ENCODE measurements at regions not wholly inside any gene's neighbourhood (a gene's known extent, or its start where the extent isn't known, plus 50 kb on each side); places are given as distances from the start of the nearest gene placed in this dataset.

DNA sequence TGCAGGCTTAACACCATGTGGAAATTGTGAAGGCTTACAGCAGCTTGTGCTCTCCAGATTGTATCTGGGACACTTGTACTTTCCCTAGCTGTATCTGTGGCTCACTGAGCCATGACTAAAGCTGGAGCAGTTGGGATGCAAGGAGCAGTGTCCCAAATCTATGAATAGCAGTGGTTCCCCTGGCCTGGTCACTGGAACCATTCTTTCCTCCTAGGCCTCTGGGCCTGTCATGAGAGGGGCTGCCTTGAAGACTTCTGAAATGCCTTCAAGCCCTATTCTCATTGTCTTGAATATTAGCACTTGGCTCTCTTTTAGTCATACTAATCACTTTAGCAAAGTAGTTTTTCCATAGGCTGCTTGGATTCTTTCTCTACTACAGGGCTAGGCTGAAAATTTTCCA lies 186.8 kb upstream of the LRATD1 start:
- Histone ChIP-seq H3K27me3 (no peaks in the 10 kb centered on the region), H3K27ac (no peak overlapping the region), H3K4me1 (no peaks in the 10 kb centered on the region), H3K4me3 (no peak overlapping the region), H3K9me3 (peaks cover 10% of the 10 kb centered on the region), H3K36me3 (no peaks in the 10 kb centered on the region)
- no peak for DNase-seq (ENCODE audit: low spot score in 2 of 2)
- TF ChIP-seq POLR2AphosphoS5 (IDR thresholded peaks at IDR 0.05) (no peak), EP300 (IDR thresholded peaks at IDR 0.05) (no peak), POLR2A (IDR thresholded peaks at IDR 0.05) (no peak)
- TF ChIP-seq, protein P1, sequence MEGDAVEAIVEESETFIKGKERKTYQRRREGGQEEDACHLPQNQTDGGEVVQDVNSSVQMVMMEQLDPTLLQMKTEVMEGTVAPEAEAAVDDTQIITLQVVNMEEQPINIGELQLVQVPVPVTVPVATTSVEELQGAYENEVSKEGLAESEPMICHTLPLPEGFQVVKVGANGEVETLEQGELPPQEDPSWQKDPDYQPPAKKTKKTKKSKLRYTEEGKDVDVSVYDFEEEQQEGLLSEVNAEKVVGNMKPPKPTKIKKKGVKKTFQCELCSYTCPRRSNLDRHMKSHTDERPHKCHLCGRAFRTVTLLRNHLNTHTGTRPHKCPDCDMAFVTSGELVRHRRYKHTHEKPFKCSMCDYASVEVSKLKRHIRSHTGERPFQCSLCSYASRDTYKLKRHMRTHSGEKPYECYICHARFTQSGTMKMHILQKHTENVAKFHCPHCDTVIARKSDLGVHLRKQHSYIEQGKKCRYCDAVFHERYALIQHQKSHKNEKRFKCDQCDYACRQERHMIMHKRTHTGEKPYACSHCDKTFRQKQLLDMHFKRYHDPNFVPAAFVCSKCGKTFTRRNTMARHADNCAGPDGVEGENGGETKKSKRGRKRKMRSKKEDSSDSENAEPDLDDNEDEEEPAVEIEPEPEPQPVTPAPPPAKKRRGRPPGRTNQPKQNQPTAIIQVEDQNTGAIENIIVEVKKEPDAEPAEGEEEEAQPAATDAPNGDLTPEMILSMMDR (IDR thresholded peaks at IDR 0.05): no peak

DNA sequence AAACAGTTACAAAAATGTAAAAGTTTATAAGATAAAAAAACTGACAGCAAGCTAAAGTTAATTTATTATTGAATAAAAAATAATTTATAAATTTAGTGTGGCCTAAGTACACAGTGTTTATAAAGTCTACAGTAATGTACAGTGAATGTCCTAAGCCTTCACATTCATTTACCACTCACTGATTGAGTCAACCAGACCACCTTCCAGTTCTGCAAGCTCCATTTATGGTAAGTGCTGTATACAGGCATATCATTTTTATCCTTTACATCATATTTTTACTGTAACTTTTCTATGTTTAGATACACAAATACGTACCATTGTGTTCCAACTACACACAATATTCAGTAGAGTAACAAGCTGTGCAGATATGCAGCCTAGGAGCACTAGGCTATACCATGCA lies 184.2 kb upstream of the LRATD1 start:
- DNase-seq (ENCODE audit: low spot score in 2 of 2): no peak
- no peak overlapping the region for H3K27ac ChIP-seq
- 71% methylated on average over 1 of the region's 1 CpG for WGBS
- H3K4me3 ChIP-seq: no peak overlapping the region
- no peaks in the 10 kb centered on the region for H3K27me3 ChIP-seq
- H3K4me1 ChIP-seq: no peaks in the 10 kb centered on the region
- no peak for TF ChIP-seq POLR2A (IDR thresholded peaks at IDR 0.05)
- TF ChIP-seq POLR2AphosphoS5 (IDR thresholded peaks at IDR 0.05): no peak
- TF ChIP-seq EP300 (IDR thresholded peaks at IDR 0.05): no peak
- TF ChIP-seq, protein P1 (IDR thresholded peaks at IDR 0.05): no peak
- H3K36me3 ChIP-seq: no peaks in the 10 kb centered on the region
- H3K9me3 ChIP-seq: peaks cover 10% of the 10 kb centered on the region

DNA sequence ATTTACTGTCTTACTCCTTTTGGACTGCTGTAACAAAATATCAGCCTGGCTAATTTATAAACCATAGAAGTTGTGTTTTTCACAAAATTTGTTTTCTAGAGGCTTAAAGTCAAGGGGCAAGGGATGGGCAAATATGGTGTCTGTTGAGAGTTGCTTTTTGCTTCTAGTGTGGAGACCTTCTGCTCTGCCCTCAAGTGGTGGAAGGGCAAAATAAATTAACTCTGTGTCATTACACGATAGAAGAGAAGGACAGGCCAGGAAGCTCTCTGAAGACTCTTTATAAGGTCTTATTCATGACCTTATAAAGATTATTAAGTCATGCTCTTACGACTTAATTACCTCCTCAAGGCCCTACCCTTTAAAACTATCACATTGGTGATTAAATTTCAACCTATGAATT lies 181.2 kb upstream of the LRATD1 start:
- Histone ChIP-seq H3K36me3 (no peaks in the 10 kb centered on the region), H3K27me3 (no peaks in the 10 kb centered on the region), H3K4me1 (no peaks in the 10 kb centered on the region), H3K4me3 (no peak overlapping the region), H3K9me3 (no peaks in the 10 kb centered on the region), H3K27ac (no peak overlapping the region)
- no peak for TF ChIP-seq EP300 (IDR thresholded peaks at IDR 0.05)
- no peak for TF ChIP-seq POLR2AphosphoS5 (IDR thresholded peaks at IDR 0.05)
- no peak for TF ChIP-seq POLR2A (IDR thresholded peaks at IDR 0.05)
- TF ChIP-seq, protein P1 (IDR thresholded peaks at IDR 0.05): no peak
- DNase-seq (ENCODE audit: low spot score in 2 of 2): no peak
- 76% methylated on average over 2 of the region's 2 CpGs for WGBS

DNA sequence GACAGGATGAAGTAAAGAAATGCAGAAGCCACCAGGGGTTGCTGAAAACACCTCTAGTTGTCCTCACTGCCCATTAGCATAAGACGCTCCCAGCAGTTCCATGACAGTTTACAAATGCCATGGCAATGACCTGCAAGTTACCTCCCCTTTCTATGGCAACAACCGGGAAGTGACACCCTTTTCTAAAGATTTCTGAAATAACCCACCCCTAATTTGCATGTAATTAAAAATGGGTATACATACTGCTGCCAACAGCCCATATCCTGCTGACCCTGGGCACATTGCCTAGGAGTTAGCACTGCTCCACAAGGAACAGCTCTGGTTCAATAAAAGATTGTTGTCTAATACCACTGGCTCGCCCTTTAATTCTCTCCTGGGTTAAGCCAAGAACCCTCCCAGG lies 178.3 kb upstream of the LRATD1 start:
- no peaks in the 10 kb centered on the region for H3K36me3 ChIP-seq
- no peak overlapping the region for H3K27ac ChIP-seq
- H3K4me1 ChIP-seq: no peaks in the 10 kb centered on the region
- H3K4me3 ChIP-seq: no peak overlapping the region
- TF ChIP-seq, protein P1 (IDR thresholded peaks at IDR 0.05): no peak
- TF ChIP-seq POLR2A (IDR thresholded peaks at IDR 0.05) (no peak), EP300 (IDR thresholded peaks at IDR 0.05) (no peak), POLR2AphosphoS5 (IDR thresholded peaks at IDR 0.05) (no peak)
- no peaks in the 10 kb centered on the region for H3K9me3 ChIP-seq
- WGBS: 65% methylated on average over 3 of the region's 3 CpGs
- DNase-seq (ENCODE audit: low spot score in 2 of 2): no peak
- H3K27me3 ChIP-seq: no peaks in the 10 kb centered on the region

DNA sequence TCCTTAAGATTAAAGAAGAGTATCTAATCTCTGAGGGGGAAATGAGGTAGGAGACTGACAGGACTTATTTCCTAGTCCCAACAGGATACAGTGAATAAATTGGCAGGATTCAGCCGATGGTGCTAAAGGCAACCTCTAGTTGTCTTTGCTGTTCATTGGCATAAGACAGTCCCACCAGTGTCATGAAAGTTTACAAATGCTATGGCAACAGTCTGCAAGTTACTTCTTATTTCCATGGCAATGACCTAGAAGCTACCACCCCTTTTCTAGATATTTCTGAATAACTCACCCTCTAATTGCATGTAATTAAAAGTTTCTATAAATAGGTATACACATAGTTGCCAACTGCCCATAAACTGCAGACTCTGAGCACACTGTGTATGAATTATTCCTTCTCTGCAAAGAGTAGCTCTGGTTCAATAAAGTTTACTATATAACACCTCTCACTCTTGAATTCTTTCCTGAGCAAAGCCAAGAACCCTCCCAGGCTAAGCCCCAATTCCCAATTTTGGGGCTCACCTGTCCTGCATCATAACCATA lies 172.7 kb upstream of the LRATD1 start:
- Histone ChIP-seq H3K36me3 (no peaks in the 10 kb centered on the region), H3K9me3 (no peaks in the 10 kb centered on the region), H3K27me3 (no peaks in the 10 kb centered on the region), H3K27ac (no peak overlapping the region), H3K4me3 (no peak overlapping the region), H3K4me1 (no peaks in the 10 kb centered on the region)
- no peak for DNase-seq (ENCODE audit: low spot score in 2 of 2)
- 78% methylated on average over 1 of the region's 1 CpG for WGBS
- TF ChIP-seq, protein P1 (IDR thresholded peaks at IDR 0.05): no peak

Data from suprapubic skin (tissue), 4 donors.